Neuron (in vitro differentiated cells): ENCODE measurements at regions not wholly inside any gene's neighbourhood (a gene's known extent, or its start where the extent isn't known, plus 50 kb on each side); places are given as distances from the start of the nearest gene placed in this dataset.

Source experiments
- H2AFZ ChIP-seq: one replicate; pipeline ENCODE4 v1.6.1; 2013; ENCODE audit warnings: low read depth, mild to moderate bottlenecking, inconsistent platforms, low read length, moderate library complexity
- H3K27me3 ChIP-seq: one replicate; pipeline ENCODE4 v1.6.1; 2013; ENCODE audit warnings: low read length; ENCODE audit not compliant: insufficient read depth
- H3K36me3 ChIP-seq: one replicate; pipeline ENCODE4 v1.6.1; 2013; ENCODE audit warnings: low read length; ENCODE audit not compliant: insufficient read depth
- H3K4me1 ChIP-seq: one replicate; pipeline ENCODE4 v1.6.1; 2013; ENCODE audit warnings: low read length; ENCODE audit not compliant: insufficient read depth
- H3K4me3 ChIP-seq: 2 replicates; pipeline ENCODE4 v1.5.1; 2013; ENCODE audit warnings: mild to moderate bottlenecking, low read length, moderate library complexity
- H3K9me3 ChIP-seq: one replicate; pipeline ENCODE4 v1.6.1; 2013; ENCODE audit warnings: low read length

- no peak overlapping the region for H3K4me3 ChIP-seq
- H3K36me3 ChIP-seq, result no peaks in the 10 kb centered on the region
- no peaks in the 10 kb centered on the region for H3K27me3 ChIP-seq
- no peak overlapping the region for H2AFZ ChIP-seq
- no peaks in the 10 kb centered on the region for H3K4me1 ChIP-seq
- H3K9me3 ChIP-seq, result no peaks in the 10 kb centered on the region
These were observed 205.4 kb downstream of the TPBG start for GRCh38 chr6:82569022-82569421.

- H2AFZ ChIP-seq, result no peak overlapping the region
- H3K27me3 ChIP-seq, result no peaks in the 10 kb centered on the region
- H3K4me3 ChIP-seq, result no peak overlapping the region
- H3K4me1 ChIP-seq, result no peaks in the 10 kb centered on the region
- no peaks in the 10 kb centered on the region for H3K36me3 ChIP-seq
- no peaks in the 10 kb centered on the region for H3K9me3 ChIP-seq
These were observed 206.5 kb downstream of the TPBG start for GRCh38 chr6:82570083-82570482.

DNA sequence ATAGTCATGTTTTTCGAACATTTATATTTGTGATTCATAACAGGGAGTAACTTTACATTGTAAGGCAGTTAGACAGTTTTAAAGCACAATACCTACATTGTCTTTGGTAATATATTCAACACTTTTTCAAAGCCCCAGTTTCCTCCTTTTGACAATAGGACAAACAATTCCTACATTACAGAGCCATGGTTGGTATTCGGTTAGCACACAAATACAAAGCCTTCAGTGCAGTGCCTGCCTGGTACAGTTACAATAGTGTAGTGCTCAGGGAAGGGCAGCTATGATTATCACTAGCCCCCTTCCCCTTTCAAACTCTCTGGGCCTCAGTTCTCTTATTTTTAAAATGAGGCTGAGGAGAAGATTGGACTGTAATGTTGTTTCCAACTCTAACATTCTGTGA lies 207.8 kb downstream of the TPBG start:
- Histone ChIP-seq H3K36me3 (no peaks in the 10 kb centered on the region), H3K9me3 (no peaks in the 10 kb centered on the region), H3K27me3 (no peaks in the 10 kb centered on the region), H2AFZ (no peak overlapping the region), H3K4me3 (no peak overlapping the region), H3K4me1 (no peaks in the 10 kb centered on the region)

GRCh38 chr6:82573254-82573972 lies 209.8 kb downstream of the TPBG start:
- Histone ChIP-seq H3K27me3 (no peaks in the 10 kb centered on the region), H2AFZ (no peak overlapping the region), H3K4me1 (no peaks in the 10 kb centered on the region), H3K9me3 (no peaks in the 10 kb centered on the region), H3K36me3 (no peaks in the 10 kb centered on the region), H3K4me3 (no peak overlapping the region)

DNA sequence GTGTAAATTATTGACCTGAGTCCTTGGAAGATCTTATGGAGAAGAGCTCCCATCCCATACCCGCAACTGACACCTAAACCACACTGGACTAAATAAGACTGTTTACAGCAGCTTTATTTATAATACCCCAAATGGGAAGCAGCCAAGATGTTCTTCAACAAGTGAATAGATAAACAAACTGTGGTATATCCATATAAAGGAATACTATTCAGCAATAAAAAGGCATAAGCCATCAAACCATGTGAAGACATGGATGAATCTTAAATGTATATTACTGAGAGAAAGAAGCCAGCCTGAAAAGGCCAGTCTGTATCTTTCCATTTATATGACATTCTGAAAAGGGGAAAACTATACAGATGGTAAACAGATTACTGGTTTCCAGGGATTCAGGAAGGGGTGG lies 212.7 kb downstream of the TPBG start:
- Histone ChIP-seq H3K27me3 (no peaks in the 10 kb centered on the region), H3K4me1 (no peaks in the 10 kb centered on the region), H3K36me3 (no peaks in the 10 kb centered on the region), H2AFZ (no peak overlapping the region), H3K9me3 (no peaks in the 10 kb centered on the region), H3K4me3 (no peak overlapping the region)

DNA sequence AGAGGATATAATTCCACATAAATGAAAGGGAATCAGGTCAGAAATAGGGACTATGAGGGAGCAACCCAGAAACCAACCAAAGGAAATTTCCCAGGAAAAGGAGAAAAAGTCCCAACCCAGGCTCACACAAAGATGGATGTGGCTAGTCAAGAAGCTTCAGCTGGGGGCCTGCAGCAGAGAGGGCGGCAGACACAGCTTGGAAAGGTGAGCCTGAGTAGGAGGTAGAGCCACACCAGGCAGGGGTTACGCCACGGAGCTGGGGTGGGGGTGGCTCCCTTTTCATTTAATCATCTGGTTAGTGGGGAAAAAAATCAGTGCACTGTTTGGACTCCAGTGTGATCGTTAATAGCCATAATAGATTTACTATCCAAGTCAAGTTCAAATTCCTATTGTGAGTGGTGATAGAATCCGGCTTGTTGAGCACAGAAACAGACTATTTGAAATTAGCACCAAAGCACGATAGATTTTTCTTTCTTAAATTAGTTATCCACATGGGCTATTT lies 220.6 kb downstream of the TPBG start:
- Histone ChIP-seq H3K27me3 (no peaks in the 10 kb centered on the region), H3K36me3 (no peaks in the 10 kb centered on the region), H3K4me3 (no peak overlapping the region), H3K9me3 (no peaks in the 10 kb centered on the region), H3K4me1 (no peaks in the 10 kb centered on the region), H2AFZ (no peak overlapping the region)

GRCh38 chr6:82584856-82585255 lies 221.2 kb downstream of the TPBG start:
- Histone ChIP-seq H3K4me1 (peaks cover 3% of the 10 kb centered on the region), H2AFZ (no peak overlapping the region), H3K27me3 (no peaks in the 10 kb centered on the region), H3K4me3 (no peak overlapping the region), H3K36me3 (no peaks in the 10 kb centered on the region), H3K9me3 (no peaks in the 10 kb centered on the region)

DNA sequence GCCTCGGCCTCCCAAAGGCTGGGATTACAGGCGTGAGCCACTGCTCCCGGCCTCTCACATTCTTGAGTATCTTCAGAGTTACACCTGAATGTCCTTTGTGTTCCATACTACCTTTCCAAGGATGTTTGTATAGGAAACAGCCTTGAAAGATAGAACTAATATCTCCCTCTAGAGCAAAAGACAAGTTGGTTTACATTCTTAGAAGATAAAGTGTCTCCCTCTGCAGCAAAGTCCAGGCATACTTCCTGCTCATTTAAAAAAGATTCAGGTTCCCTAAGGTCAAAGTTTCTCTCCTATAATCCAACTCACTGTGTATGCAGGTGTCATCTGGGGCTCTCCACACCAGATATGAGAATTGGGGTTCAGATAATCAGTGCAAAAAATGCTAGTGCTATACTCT lies 224.4 kb downstream of the TPBG start:
- no peak overlapping the region for H2AFZ ChIP-seq
- H3K27me3 ChIP-seq, result no peaks in the 10 kb centered on the region

GRCh38 chr6:82588859-82589412 lies 225.3 kb downstream of the TPBG start:
- no peaks in the 10 kb centered on the region for H3K36me3 ChIP-seq
- no peak overlapping the region for H3K4me3 ChIP-seq
- peaks cover 3% of the 10 kb centered on the region for H3K4me1 ChIP-seq
- no peak overlapping the region for H2AFZ ChIP-seq
- H3K9me3 ChIP-seq, result no peaks in the 10 kb centered on the region
- H3K27me3 ChIP-seq, result no peaks in the 10 kb centered on the region

More for the DNA sequence above, 224.4 kb downstream of the TPBG start:
- Histone ChIP-seq H3K9me3 (no peaks in the 10 kb centered on the region), H3K4me1 (peaks cover 3% of the 10 kb centered on the region), H3K36me3 (no peaks in the 10 kb centered on the region), H3K4me3 (no peak overlapping the region)

- no peaks in the 10 kb centered on the region for H3K27me3 ChIP-seq
- H3K9me3 ChIP-seq, result no peaks in the 10 kb centered on the region
- H3K36me3 ChIP-seq, result no peaks in the 10 kb centered on the region
- no peak overlapping the region for H3K4me3 ChIP-seq
- peaks cover 3% of the 10 kb centered on the region for H3K4me1 ChIP-seq
- no peak overlapping the region for H2AFZ ChIP-seq
These were observed 226.0 kb downstream of the TPBG start for GRCh38 chr6:82589509-82590206.

GRCh38 chr6:82597201-82597600 lies 233.6 kb downstream of the TPBG start:
- Histone ChIP-seq H3K9me3 (no peaks in the 10 kb centered on the region), H3K4me1 (no peaks in the 10 kb centered on the region), H3K36me3 (no peaks in the 10 kb centered on the region), H3K4me3 (no peak overlapping the region), H2AFZ (no peak overlapping the region), H3K27me3 (no peaks in the 10 kb centered on the region)

- Histone ChIP-seq H3K27me3 (no peaks in the 10 kb centered on the region), H3K4me1 (no peaks in the 10 kb centered on the region)
These were observed 239.2 kb downstream of the TPBG start for GRCh38 chr6:82602776-82603175.

GRCh38 chr6:82603871-82604270 lies 240.3 kb downstream of the TPBG start:
- Histone ChIP-seq H3K36me3 (no peaks in the 10 kb centered on the region), H3K4me3 (no peak overlapping the region), H2AFZ (no peak overlapping the region), H3K9me3 (no peaks in the 10 kb centered on the region), H3K4me1 (peaks cover 7% of the 10 kb centered on the region), H3K27me3 (no peaks in the 10 kb centered on the region)

More at GRCh38 chr6:82602776-82603175, 239.2 kb downstream of the TPBG start:
- Histone ChIP-seq H3K4me3 (no peak overlapping the region), H2AFZ (no peak overlapping the region), H3K36me3 (no peaks in the 10 kb centered on the region), H3K9me3 (no peaks in the 10 kb centered on the region)
